Motor neuron (in vitro differentiated cells): ENCODE measurements at regions not wholly inside any gene's neighbourhood (a gene's known extent, or its start where the extent isn't known, plus 50 kb on each side); places are given as distances from the start of the nearest gene placed in this dataset.

Experiments used
- ATAC-seq, 8 experiments: fragments of 200-7000 bp; cut with Tn5 transposase; replicated peaks in 6 of 8; 2 replicates each; pipeline ENCODE4 v1.8.0; 2021; ENCODE audit warnings: mild to moderate bottlenecking in 8 of 8, moderate library complexity in 8 of 8
- H3K27ac ChIP-seq, 2 donors: fragments of 250-450 bp; sonication (Bioruptor Pico); 2 replicates each; pipeline ENCODE4 v1.9.0; 2021; ENCODE audit warnings: antibody characterized with exemption in 2 of 2, mild to moderate bottlenecking in 2 of 2, moderate library complexity in 1 of 2
- H3K4me1 ChIP-seq, 2 donors: fragments of 250-450 bp; sonication (Bioruptor Pico); replicated peaks in 1 of 2; 2 replicates each; pipeline ENCODE4 v1.6.1; 2021; ENCODE audit warnings: antibody characterized with exemption in 2 of 2, mild to moderate bottlenecking in 2 of 2, moderate library complexity in 1 of 2
- H3K4me3 ChIP-seq, 5 donors: fragments of 250-450 bp; sonication (Bioruptor Pico); 2 replicates each; pipeline ENCODE4 v1.9.0; 2021; ENCODE audit warnings: antibody characterized with exemption in 5 of 5, mild to moderate bottlenecking in 5 of 5, moderate library complexity in 4 of 5
- WGBS, 10 experiments: fragments of 450-650 bp; shearing (Covaris generic); methylation state at CpG; one replicate each; pipeline ENCODE4 v1.0.0; 2022; 5-methylcytosine and 5-hydroxymethylcytosine counted together
- in situ Hi-C, 9 experiments: fragments of 400-800 bp; cut with MboI; loops; one replicate each; pipeline ENCODE4 v1.15.0; 2021; ENCODE audit warnings: low sequenced_read_pairs in 9 of 9, low pct_unique_long_range_greater_than_20kb in 2 of 9; ENCODE audit not compliant: unreplicated experiment in 9 of 9

- Histone ChIP-seq H3K27ac (no peak overlapping the region), H3K4me1 (no peaks in the 10 kb centered on the region), H3K4me3 (no peak overlapping the region)
- no peak for ATAC-seq
- 55 to 100% (median 71%) methylated on average over 1 to 2 of the region's 2 CpGs; no CpG with 5 or more reads in 4 of the 10 experiments for WGBS, 10 experiments
- in situ Hi-C loops = loop anchor here in 1 of 9 experiments (25.0 kb wide), 1 partner anchor 217 kb away; no protein-coding TSS in a partner anchor
These were observed 244.2 kb upstream of the SERP2 start for GRCh38 chr13:44129418-44129817.

- 73 to 100% (median 94%) methylated on average over 1 to 5 of the region's 5 CpGs; no CpG with 5 or more reads in 1 of the 10 experiments for WGBS, 10 experiments
- Histone ChIP-seq H3K4me1 (peaks cover 0 to 1% of the 10 kb centered on the region in 2 donors), H3K27ac (no peak overlapping the region), H3K4me3 (no peak overlapping the region)
- ATAC-seq = peak in 1 of 8 experiments; percentile 21
- in situ Hi-C loops = loop anchor here in 1 of 9 experiments (25.0 kb wide), 1 partner anchor 219 kb away; no protein-coding TSS in a partner anchor
These were observed 242.5 kb upstream of the SERP2 start for GRCh38 chr13:44131069-44131614.

GRCh38 chr13:44132710-44133109, 240.9 kb upstream of the SERP2 start:
- WGBS, 10 experiments = 0 to 100% (median 90%) methylated on average over 1 to 6 of the region's 6 CpGs; no CpG with 5 or more reads in 3 of the 10 experiments
- Histone ChIP-seq H3K4me3 (no peak overlapping the region), H3K4me1 (peaks cover 0 to 9% of the 10 kb centered on the region in 2 donors), H3K27ac (no peak overlapping the region)
- peak in 1 of 8 experiments; percentile 48 for ATAC-seq
- in situ Hi-C loops = loop anchor here in 1 of 9 experiments (25.0 kb wide), 1 partner anchor 220 kb away; no protein-coding TSS in a partner anchor

GRCh38 chr13:44133626-44134025, 240.0 kb upstream of the SERP2 start:
- WGBS, 10 experiments = 69 to 100% (median 96%) methylated on average over 1 to 3 of the region's 3 CpGs; no CpG with 5 or more reads in 2 of the 10 experiments
- peaks cover 0 to 9% of the 10 kb centered on the region in 2 donors for H3K4me1 ChIP-seq
- H3K4me3 ChIP-seq = no peak overlapping the region
- in situ Hi-C loops = loop anchor here in 1 of 9 experiments (25.0 kb wide), 1 partner anchor 221 kb away; no protein-coding TSS in a partner anchor
- no peak overlapping the region for H3K27ac ChIP-seq
- no peak for ATAC-seq

- WGBS, 10 experiments = 20 to 88% (median 69%) methylated on average over 1 of the region's 1 CpG; no CpG with 5 or more reads in 4 of the 10 experiments
- ATAC-seq = no peak
- H3K4me1 ChIP-seq = peaks cover 6 to 17% of the 10 kb centered on the region in 2 donors
- in situ Hi-C loops = loop anchor here in 1 of 9 experiments (25.0 kb wide), 1 partner anchor 223 kb away; no protein-coding TSS in a partner anchor
- no peak overlapping the region for H3K4me3 ChIP-seq
- no peak overlapping the region for H3K27ac ChIP-seq
These were observed 238.1 kb upstream of the SERP2 start for GRCh38 chr13:44135566-44135965.

DNA sequence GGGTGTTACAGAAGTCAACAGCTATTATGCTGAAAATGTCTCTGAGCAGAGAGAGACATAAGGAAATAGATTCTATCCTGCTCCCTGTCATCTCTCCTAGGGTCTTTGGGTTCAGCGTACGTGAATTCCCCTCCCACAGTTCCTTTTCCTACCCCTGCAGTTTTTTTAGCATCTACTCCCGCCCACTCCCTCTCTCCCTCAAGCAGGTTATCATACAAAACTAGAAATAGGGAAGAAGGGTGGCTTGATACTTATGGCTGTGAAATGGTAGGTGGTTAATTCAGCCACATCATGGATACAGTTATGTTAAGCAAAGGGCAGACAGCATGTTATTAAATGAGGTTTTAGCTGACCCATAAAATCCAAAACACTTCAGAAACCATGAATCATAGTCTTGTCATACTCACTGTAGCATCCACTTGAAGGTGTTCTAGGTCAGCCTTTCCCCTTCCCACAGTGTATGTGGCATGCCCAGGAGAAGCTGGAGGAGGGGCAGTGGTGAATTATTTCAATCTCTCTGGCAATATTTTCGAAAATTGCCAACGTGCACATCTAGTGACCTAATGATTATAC, 236.8 kb upstream of the SERP2 start:
- H3K4me3 ChIP-seq = no peak overlapping the region
- no peak for ATAC-seq
- H3K27ac ChIP-seq = no peak overlapping the region
- H3K4me1 ChIP-seq = peaks cover 13 to 27% of the 10 kb centered on the region in 2 donors
- in situ Hi-C loops = loop anchor here in 1 of 9 experiments (25.0 kb wide), 1 partner anchor 224 kb away; no protein-coding TSS in a partner anchor
- 44 to 82% (median 69%) methylated on average over 1 to 4 of the region's 5 CpGs for WGBS, 10 experiments

DNA sequence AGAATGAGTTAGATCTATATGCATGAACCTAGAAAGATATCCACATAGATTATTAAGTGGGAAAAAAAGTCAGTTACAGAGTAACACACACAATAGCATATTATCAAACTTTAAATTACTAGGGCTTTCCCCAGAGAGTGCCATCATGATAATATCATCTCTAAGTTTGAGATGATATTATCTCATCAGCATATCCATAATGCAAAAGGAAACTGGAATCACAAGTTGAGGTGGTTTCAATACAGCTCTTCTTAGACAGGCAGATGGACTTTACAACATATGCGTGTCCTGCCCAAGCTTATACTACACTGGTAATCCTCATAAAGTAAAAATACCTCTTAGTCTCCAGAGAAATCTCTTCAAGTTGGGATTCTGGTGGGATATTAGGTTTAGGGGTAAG, 236.2 kb upstream of the SERP2 start:
- no peak for ATAC-seq
- WGBS, 10 experiments = 71 to 100% (median 100%) methylated on average over 1 of the region's 1 CpG; no CpG with 5 or more reads in 3 of the 10 experiments
- peaks cover 13 to 27% of the 10 kb centered on the region in 2 donors for H3K4me1 ChIP-seq
- no peak overlapping the region for H3K4me3 ChIP-seq
- in situ Hi-C loops = loop anchor here in 1 of 9 experiments (25.0 kb wide), 1 partner anchor 225 kb away; no protein-coding TSS in a partner anchor
- no peak overlapping the region for H3K27ac ChIP-seq

- in situ Hi-C loops = loop anchor here in 1 of 9 experiments (25.0 kb wide), 1 partner anchor 228 kb away; no protein-coding TSS in a partner anchor
- no peak for ATAC-seq
- Histone ChIP-seq H3K27ac (no peak overlapping the region), H3K4me1 (peaks cover 13 to 27% of the 10 kb centered on the region in 2 donors), H3K4me3 (no peak overlapping the region)
- WGBS, 10 experiments = 37 to 100% (median 67%) methylated on average over 1 to 7 of the region's 7 CpGs; no CpG with 5 or more reads in 3 of the 10 experiments
These were observed 233.5 kb upstream of the SERP2 start for GRCh38 chr13:44140146-44140545.

- in situ Hi-C loops = loop anchor here in 1 of 9 experiments (25.0 kb wide), 1 partner anchor 229 kb away; no protein-coding TSS in a partner anchor
- H3K27ac ChIP-seq = peak overlapping the region; percentile 89 to 93
- ATAC-seq = no peak
- H3K4me1 ChIP-seq = peaks cover 13 to 26% of the 10 kb centered on the region in 2 donors
- 10 to 93% (median 78%) methylated on average over 1 to 9 of the region's 13 CpGs for WGBS, 10 experiments
- peak overlapping the region; percentile 33 to 45 (median 36) for H3K4me3 ChIP-seq
These were observed 232.5 kb upstream of the SERP2 start for GRCh38 chr13:44140888-44141724.

DNA sequence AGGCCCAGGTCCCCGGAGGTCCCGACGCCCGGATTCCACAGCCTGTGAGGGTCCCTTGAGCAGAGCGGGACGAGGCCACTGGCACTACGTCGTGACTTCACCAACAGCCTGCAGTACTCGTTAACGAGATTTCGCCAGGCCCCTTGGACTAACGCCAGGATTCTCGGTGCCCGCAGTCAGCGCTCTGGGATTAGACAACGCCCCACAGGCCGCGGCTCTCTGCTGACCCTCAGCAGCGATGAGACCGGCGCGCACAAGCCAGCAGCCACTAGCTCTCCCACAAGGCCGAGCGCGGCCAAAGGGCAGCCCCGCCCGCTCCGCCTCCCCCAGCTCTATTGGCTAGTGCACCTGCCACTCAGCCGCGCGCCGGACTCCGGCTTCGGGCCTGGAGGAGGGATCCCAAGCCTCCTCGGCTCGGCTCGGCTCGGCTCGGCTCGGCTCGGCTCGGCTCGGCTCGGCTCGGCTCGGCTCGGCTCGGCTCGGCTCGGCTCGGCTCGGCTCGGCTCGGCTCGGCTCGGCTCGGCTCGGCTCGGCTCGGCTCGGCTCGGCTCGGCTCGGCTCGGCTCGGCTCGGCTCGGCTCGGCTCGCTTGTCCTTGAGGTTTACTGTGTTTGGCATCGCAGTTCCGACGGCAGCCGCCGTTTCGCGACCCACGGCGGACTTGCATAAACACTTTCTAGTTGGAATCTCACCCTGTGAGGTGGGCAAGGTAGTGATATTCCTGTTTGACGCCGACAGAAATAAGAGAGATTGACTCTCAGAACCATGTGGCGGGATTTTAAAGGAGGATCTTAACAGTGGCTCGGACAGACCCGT, 231.7 kb upstream of the SERP2 start:
- Histone ChIP-seq H3K27ac (peak overlapping the region; percentile 89 to 93), H3K4me1 (peaks cover 13 to 18% of the 10 kb centered on the region in 2 donors), H3K4me3 (peak overlapping the region; percentile 34 to 48 (median 40))
- 0 to 4% (median 0%) methylated on average over 2 to 5 of the region's 84 CpGs; no CpG with 5 or more reads in 5 of the 10 experiments for WGBS, 10 experiments
- peak; percentile 95 to 99 (median 98) for ATAC-seq
- in situ Hi-C loops = loop anchor here in 1 of 9 experiments (25.0 kb wide), 1 partner anchor 230 kb away; no protein-coding TSS in a partner anchor

GRCh38 chr13:44142540-44142867, 231.1 kb upstream of the SERP2 start:
- H3K4me1 ChIP-seq = peaks cover 13 to 17% of the 10 kb centered on the region in 2 donors
- in situ Hi-C loops = loop anchor here in 1 of 9 experiments (25.0 kb wide), 1 partner anchor 230 kb away; no protein-coding TSS in a partner anchor
- no peak overlapping the region for H3K27ac ChIP-seq
- H3K4me3 ChIP-seq = peak overlapping the region; percentile 31 to 48 (median 38)
- WGBS, 10 experiments = 0 to 13% (median 0%) methylated on average over 1 to 5 of the region's 7 CpGs; no CpG with 5 or more reads in 3 of the 10 experiments
- ATAC-seq = peak in 1 of 8 experiments; percentile 2
